ENCODE measurements at regions not wholly inside any gene's neighbourhood (a gene's known extent, or its start where the extent isn't known, plus 50 kb on each side); places are given as distances from the start of the nearest gene placed in this dataset.

DNA sequence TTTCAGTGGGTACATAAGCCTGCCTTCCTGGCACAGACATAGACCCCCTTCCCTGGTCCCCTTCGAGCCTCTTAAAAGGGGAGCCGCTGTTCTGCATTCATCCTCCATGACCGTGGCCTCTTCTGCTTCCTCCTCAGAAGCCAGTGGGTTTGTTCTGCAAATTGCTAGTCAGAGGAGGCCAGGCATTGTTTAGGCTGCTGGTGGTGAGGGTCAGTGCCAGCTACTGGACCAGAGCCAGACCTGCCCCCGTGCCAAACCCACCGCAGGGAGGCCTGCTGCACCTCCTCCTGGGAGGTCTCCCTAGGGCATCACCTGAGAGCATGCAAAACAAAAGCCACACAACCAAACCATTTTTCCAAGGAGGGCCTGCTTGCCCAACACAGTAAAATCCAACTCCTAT is 178.4 kb downstream of the MIS18A start:
- TF ChIP-seq, protein P1, sequence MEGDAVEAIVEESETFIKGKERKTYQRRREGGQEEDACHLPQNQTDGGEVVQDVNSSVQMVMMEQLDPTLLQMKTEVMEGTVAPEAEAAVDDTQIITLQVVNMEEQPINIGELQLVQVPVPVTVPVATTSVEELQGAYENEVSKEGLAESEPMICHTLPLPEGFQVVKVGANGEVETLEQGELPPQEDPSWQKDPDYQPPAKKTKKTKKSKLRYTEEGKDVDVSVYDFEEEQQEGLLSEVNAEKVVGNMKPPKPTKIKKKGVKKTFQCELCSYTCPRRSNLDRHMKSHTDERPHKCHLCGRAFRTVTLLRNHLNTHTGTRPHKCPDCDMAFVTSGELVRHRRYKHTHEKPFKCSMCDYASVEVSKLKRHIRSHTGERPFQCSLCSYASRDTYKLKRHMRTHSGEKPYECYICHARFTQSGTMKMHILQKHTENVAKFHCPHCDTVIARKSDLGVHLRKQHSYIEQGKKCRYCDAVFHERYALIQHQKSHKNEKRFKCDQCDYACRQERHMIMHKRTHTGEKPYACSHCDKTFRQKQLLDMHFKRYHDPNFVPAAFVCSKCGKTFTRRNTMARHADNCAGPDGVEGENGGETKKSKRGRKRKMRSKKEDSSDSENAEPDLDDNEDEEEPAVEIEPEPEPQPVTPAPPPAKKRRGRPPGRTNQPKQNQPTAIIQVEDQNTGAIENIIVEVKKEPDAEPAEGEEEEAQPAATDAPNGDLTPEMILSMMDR (IDR thresholded peaks at IDR 0.05): no peak
- no peak for TF ChIP-seq POLR2A (IDR thresholded peaks at IDR 0.05)
